SJCRH30 (cell line): ENCODE measurements at regions not wholly inside any gene's neighbourhood (a gene's known extent, or its start where the extent isn't known, plus 50 kb on each side); places are given as distances from the start of the nearest gene placed in this dataset.

Source experiments
- DNase-seq, 2 experiments: peaks; one replicate each; pipeline ENCODE4 v3.0.0-alpha.2; 2015 to 2020
- H3K27ac ChIP-seq: fragments of 250-450 bp; sonication (Bioruptor Pico); 2 replicates; pipeline ENCODE4 v1.5.1; 2020; ENCODE audit warnings: mild to moderate bottlenecking, moderate library complexity
- H3K27me3 ChIP-seq: fragments of 250-450 bp; sonication (Bioruptor Pico); 2 replicates; pipeline ENCODE4 v1.5.1; 2020; ENCODE audit warnings: mild to moderate bottlenecking, moderate library complexity
- H3K36me3 ChIP-seq: fragments of 250-450 bp; sonication (Bioruptor Pico); 2 replicates; pipeline ENCODE4 v1.5.1; 2020; ENCODE audit warnings: mild to moderate bottlenecking, moderate library complexity
- H3K4me1 ChIP-seq: fragments of 250-450 bp; sonication (Bioruptor Pico); 2 replicates; pipeline ENCODE4 v1.5.1; 2020; ENCODE audit warnings: mild to moderate bottlenecking, moderate library complexity
- H3K4me3 ChIP-seq: fragments of 250-450 bp; sonication (Bioruptor Pico); 2 replicates; pipeline ENCODE4 v1.5.1; 2020; ENCODE audit warnings: mild to moderate bottlenecking, moderate library complexity
- H3K9me3 ChIP-seq: fragments of 250-450 bp; sonication (Bioruptor Pico); replicated peaks from 2 replicates; pipeline ENCODE4 v1.5.1; 2020; ENCODE audit warnings: mild to moderate bottlenecking, moderate library complexity

DNA sequence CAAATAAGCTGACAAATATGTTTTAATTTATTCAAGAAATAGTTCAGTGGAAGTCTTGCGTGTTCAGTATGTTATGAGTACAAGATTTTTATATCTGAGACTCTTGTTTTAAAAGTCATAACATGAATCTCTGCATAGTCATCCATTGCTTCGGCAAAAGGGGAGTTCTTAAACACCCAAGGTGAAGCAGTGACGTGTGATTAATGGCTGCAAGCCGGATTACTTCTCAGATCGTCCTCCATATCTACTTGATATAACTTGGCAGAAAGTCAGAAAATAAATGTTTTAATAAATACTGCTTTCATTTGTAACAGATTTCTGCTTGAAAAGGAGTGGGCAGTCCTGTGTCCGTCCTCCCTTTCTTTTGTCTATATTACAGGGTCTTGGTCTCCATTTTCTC is 64.6 kb upstream of the IL15 start:
- Histone ChIP-seq H3K36me3 (no peaks in the 10 kb centered on the region), H3K9me3 (0 out of 2 replicates have a peak, but pooled peaks cover 3% of the 10 kb centered on the region), H3K4me3 (no peak overlapping the region), H3K27me3 (no peaks in the 10 kb centered on the region), H3K27ac (no peak overlapping the region), H3K4me1 (peaks cover 33% of the 10 kb centered on the region)
- no peak for DNase-seq

DNA sequence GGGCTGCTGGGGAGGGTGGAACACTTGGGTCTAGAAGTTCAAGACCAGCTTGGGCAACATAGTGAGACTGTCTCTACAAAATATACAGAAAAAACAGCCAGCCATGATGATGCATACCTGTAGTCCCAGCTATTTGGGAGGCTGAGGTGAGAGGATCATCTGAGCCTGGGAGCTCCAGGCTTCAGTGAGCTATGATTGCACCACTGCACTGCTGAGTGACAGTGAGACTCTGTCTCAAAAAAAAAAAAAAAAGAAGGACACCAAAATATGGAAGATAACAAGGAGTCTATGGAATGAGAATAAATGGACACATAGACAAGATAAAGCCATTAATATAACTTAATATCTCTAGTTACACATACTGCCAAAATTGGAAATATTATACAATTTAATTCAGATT is 62.7 kb upstream of the IL15 start:
- Histone ChIP-seq H3K4me1 (peaks cover 21% of the 10 kb centered on the region), H3K27ac (no peak overlapping the region), H3K9me3 (no peaks in the 10 kb centered on the region), H3K36me3 (no peaks in the 10 kb centered on the region), H3K27me3 (no peaks in the 10 kb centered on the region), H3K4me3 (no peak overlapping the region)
- DNase-seq: no peak

DNA sequence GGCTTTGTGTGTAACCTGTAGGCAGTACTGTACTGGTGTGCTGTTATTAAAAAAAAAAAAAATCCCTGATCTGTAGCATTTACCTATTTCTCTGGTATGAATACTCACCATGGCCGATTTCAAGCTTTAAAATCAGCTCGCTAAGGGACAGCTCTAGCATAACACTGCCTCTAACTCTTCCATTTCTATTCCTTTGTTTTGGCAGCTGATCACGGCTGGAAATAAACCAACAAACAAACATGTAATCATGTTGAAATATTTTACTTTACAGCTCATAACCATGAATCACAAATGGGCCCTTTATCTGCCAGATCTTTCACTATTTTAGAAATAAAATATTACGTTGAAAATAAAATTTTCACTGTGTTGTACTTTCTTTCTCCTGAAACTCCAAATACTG is 60.5 kb upstream of the IL15 start:
- Histone ChIP-seq H3K27me3 (no peaks in the 10 kb centered on the region), H3K9me3 (no peaks in the 10 kb centered on the region), H3K36me3 (no peaks in the 10 kb centered on the region), H3K27ac (no peak overlapping the region), H3K4me3 (no peak overlapping the region), H3K4me1 (peaks cover 16% of the 10 kb centered on the region)
- DNase-seq: no peak

DNA sequence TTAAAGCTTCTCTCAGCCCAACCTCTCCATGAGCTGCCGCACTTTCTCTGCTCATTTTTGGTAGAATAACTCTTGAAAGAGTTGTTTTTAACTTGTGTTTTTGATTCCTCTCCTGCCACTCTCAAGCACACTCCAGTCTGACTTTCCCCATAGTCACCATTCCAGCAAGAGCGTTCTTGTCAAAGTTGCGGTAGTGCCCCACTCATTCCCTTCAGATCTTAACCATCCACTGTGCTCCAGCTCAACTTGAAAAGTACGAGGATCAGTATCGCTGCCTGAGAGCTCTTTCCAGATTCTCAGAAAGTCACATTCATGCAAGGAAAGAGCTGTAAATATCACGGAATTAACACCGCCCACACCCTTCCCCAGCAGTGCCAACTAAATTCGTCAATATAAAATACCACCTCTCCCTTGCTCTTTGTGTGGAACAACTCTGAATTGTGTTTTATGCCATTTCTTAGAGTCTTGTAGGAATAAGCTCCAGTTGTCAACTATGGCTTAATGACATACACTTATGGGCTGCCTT is 59.7 kb upstream of the IL15 start:
- Histone ChIP-seq H3K36me3 (no peaks in the 10 kb centered on the region), H3K4me1 (peaks cover 9% of the 10 kb centered on the region), H3K27me3 (no peaks in the 10 kb centered on the region), H3K4me3 (no peak overlapping the region), H3K27ac (no peak overlapping the region), H3K9me3 (no peaks in the 10 kb centered on the region)
- DNase-seq: no peak

DNA sequence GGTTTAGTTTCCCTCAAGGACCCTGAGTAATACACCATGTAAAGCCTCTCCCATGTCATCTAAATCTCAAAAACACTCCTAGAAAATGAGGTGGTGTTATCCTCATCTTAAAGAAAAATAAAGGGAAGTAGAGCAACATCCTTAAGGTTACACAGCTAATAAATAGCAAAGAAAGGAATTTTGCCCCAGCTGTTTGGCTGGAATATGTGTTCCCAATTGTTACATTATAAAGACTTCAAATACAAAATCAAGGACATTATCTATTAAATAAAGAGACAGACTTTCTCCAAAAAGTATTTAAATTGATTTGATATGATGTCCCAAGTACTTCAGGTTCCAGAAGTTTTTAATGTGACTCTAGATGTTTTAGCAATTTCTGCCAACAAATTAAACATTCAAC is 57.9 kb upstream of the IL15 start:
- no peak for DNase-seq
- Histone ChIP-seq H3K4me1 (peaks cover 7% of the 10 kb centered on the region; the same call in 1 of the 2 replicates), H3K27ac (no peak overlapping the region), H3K27me3 (no peaks in the 10 kb centered on the region), H3K4me3 (no peak overlapping the region), H3K36me3 (no peaks in the 10 kb centered on the region; the same call in 1 of the 2 replicates), H3K9me3 (no peaks in the 10 kb centered on the region)

DNA sequence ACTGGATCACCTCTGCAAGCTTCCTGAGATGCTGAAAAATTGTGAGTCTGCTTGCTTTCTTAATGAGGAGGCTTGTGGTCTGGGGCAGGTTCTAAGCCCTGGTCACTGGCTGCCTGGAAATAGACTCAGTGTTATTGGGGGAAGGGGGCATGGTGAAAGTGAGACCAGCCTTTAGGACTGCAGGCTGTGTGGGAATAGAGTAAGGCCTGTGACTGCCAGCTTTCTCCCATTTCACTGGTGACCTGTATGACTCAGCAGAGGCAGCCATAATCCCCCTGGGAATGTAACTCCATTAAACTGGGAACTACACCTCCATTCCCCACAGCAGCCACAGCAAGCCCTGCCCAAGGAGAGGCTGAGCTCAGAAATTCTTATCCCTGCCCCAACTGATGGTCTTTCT is 55.9 kb upstream of the IL15 start:
- H3K4me3 ChIP-seq: no peak overlapping the region
- no peaks in the 10 kb centered on the region for H3K9me3 ChIP-seq
- peaks cover 7% of the 10 kb centered on the region; the same call in 1 of the 2 replicates for H3K4me1 ChIP-seq
- H3K27ac ChIP-seq: no peak overlapping the region
- H3K36me3 ChIP-seq: no peaks in the 10 kb centered on the region; the same call in 1 of the 2 replicates
- peak; percentile 26 to 38 for DNase-seq
- no peaks in the 10 kb centered on the region for H3K27me3 ChIP-seq
